Smooth muscle cell (in vitro differentiated cells): ENCODE measurements at regions not wholly inside any gene's neighbourhood (a gene's known extent, or its start where the extent isn't known, plus 50 kb on each side); places are given as distances from the start of the nearest gene placed in this dataset.

ENCODE experiments used
- DNase-seq: peaks from one replicate; lab custom pipeline; 2025; ENCODE audit not compliant: unreplicated experiment; lab: John Stamatoyannopoulos, UW
- H2AFZ ChIP-seq: fragments of 200-600 bp; sonication (generic); 2 replicates; pipeline ENCODE4 v1.6.0; 2016; ENCODE audit warnings: antibody characterized with exemption, low read depth, mild to moderate bottlenecking
- H3F3A ChIP-seq: fragments of 200-600 bp; sonication (generic); 2 replicates; pipeline ENCODE4 v1.6.0; 2017; ENCODE audit warnings: antibody characterized with exemption, low read depth
- H3K27ac ChIP-seq: fragments of 200-600 bp; sonication (generic); 2 replicates; pipeline ENCODE4 v1.5.1; 2016; ENCODE audit warnings: low read depth, mild to moderate bottlenecking
- H3K27me3 ChIP-seq: fragments of 200-600 bp; sonication (generic); 2 replicates; pipeline ENCODE4 v1.6.1; 2016; ENCODE audit warnings: low read depth, mild to moderate bottlenecking
- H3K36me3 ChIP-seq: fragments of 200-600 bp; sonication (generic); 2 replicates; pipeline ENCODE4 v1.5.1; 2016; ENCODE audit warnings: low read depth
- H3K4me1 ChIP-seq: fragments of 200-600 bp; sonication (generic); 2 replicates; pipeline ENCODE4 v1.5.1; 2016; ENCODE audit warnings: low read depth
- H3K4me2 ChIP-seq: fragments of 200-600 bp; sonication (generic); 2 replicates; pipeline ENCODE4 v1.6.0; 2016; ENCODE audit warnings: mild to moderate bottlenecking
- H3K4me3 ChIP-seq: fragments of 200-600 bp; sonication (generic); 2 replicates; pipeline ENCODE4 v1.5.1; 2016; ENCODE audit warnings: mild to moderate bottlenecking
- H3K79me2 ChIP-seq: fragments of 200-600 bp; sonication (generic); 2 replicates; pipeline ENCODE4 v1.6.0; 2016; ENCODE audit warnings: low read depth, mild to moderate bottlenecking
- H3K9ac ChIP-seq: fragments of 200-600 bp; sonication (generic); 2 replicates; pipeline ENCODE4 v1.6.0; 2016; ENCODE audit warnings: low read depth
- H3K9me3 ChIP-seq: fragments of 200-600 bp; sonication (generic); replicated peaks from 2 replicates; pipeline ENCODE4 v1.5.1; 2016; ENCODE audit warnings: low read depth
- H4K20me1 ChIP-seq: fragments of 200-600 bp; sonication (generic); 2 replicates; pipeline ENCODE4 v1.6.0; 2016; ENCODE audit warnings: low read depth
- WGBS: methylation state at CpG from one replicate; pipeline ENCODE4 v1.1.7; 2016; ENCODE audit warnings: low lambda C conversion rate; 5-methylcytosine and 5-hydroxymethylcytosine counted together
- TF ChIP-seq, protein P1 (sequence below): fragments of 200-600 bp; sonication (generic); IDR thresholded peaks from 2 replicates; pipeline ENCODE4 v1.5.1; 2017; ENCODE audit warnings: borderline replicate concordance, mild to moderate bottlenecking, antibody characterized with exemption; ENCODE audit not compliant: insufficient read depth, poor library complexity, severe bottlenecking

DNA sequence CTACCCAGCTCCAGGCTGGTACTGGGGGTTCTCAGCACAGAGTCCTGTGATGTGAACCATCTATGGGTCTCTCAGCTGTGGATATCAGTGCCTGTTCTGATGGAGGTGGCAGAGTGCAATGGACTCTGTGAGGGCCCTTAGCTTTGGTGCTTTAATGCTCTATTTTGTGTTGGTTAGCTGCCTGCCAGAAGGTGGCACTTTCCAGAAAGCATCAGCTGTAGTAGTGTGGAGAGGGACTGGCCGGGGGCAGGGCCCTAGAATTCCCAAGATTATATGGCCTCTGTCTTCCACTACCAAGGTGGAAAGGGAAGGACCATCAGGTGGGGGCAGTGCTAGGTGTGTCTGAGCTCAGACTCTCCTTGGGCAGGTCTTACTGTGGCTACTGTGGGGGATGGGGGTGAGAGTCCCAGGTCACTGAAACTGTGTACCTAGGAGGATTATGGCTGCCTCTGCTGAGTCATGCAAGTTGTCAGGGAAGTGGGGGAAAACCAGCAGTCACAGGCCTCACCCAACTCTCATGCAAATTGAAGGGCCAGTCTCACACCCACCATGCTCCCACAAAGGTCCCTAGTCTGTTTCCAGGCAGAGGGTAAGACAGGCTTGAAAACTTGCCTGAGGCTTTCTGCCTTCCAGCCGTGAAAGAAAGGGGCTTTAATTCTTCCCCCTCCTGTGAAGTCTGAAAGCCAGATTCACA lies 878.1 kb downstream of the C12orf50 start:
- Histone ChIP-seq H2AFZ (peak overlapping the region; percentile 86), H3K79me2 (no peaks in the 10 kb centered on the region), H3K4me3 (no peak overlapping the region), H3K4me2 (peak overlapping the region; percentile 49), H3F3A (peaks cover 13% of the 10 kb centered on the region), H3K27me3 (no peaks in the 10 kb centered on the region), H3K36me3 (no peaks in the 10 kb centered on the region), H3K9me3 (no peaks in the 10 kb centered on the region), H3K27ac (peak overlapping the region; percentile 40), H3K4me1 (no peaks in the 10 kb centered on the region), H4K20me1 (no peaks in the 10 kb centered on the region), H3K9ac (no peak overlapping the region)
- DNase-seq, result no peak
- TF ChIP-seq, protein P1, sequence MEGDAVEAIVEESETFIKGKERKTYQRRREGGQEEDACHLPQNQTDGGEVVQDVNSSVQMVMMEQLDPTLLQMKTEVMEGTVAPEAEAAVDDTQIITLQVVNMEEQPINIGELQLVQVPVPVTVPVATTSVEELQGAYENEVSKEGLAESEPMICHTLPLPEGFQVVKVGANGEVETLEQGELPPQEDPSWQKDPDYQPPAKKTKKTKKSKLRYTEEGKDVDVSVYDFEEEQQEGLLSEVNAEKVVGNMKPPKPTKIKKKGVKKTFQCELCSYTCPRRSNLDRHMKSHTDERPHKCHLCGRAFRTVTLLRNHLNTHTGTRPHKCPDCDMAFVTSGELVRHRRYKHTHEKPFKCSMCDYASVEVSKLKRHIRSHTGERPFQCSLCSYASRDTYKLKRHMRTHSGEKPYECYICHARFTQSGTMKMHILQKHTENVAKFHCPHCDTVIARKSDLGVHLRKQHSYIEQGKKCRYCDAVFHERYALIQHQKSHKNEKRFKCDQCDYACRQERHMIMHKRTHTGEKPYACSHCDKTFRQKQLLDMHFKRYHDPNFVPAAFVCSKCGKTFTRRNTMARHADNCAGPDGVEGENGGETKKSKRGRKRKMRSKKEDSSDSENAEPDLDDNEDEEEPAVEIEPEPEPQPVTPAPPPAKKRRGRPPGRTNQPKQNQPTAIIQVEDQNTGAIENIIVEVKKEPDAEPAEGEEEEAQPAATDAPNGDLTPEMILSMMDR, result no peak
- WGBS, result 67% methylated on average over 2 of the region's 2 CpGs

DNA sequence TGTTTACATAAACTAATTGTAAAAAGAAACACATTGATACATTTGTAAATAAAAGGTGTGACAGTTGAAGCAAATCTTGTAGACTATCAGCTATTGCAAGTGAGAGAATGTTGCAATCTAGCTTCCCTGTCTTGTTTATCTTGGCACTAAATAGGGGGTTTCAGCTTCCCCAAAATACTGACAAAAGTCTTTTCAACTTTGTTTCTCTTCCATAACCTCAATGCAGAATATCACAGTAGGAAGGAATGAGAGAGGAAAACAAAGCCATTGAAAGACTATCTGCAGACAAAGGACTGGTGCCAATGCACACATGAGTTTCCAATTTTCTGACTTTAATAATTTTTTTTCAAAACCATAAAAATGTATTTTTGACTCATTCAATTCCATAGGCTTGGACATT lies 886.2 kb upstream of the MGAT4C start:
- H4K20me1 ChIP-seq, result no peaks in the 10 kb centered on the region
- H3K9ac ChIP-seq, result no peak overlapping the region
- DNase-seq, result no peak
- TF ChIP-seq, protein P1, result no peak
- H3F3A ChIP-seq, result no peaks in the 10 kb centered on the region
- no peaks in the 10 kb centered on the region for H3K9me3 ChIP-seq
- H3K4me1 ChIP-seq, result no peaks in the 10 kb centered on the region
- no peak overlapping the region for H3K27ac ChIP-seq
- no peaks in the 10 kb centered on the region for H3K36me3 ChIP-seq
- H3K4me3 ChIP-seq, result no peak overlapping the region
- no peaks in the 10 kb centered on the region for H3K79me2 ChIP-seq
- H2AFZ ChIP-seq, result no peak overlapping the region
- H3K4me2 ChIP-seq, result no peak overlapping the region
- H3K27me3 ChIP-seq, result no peaks in the 10 kb centered on the region

DNA sequence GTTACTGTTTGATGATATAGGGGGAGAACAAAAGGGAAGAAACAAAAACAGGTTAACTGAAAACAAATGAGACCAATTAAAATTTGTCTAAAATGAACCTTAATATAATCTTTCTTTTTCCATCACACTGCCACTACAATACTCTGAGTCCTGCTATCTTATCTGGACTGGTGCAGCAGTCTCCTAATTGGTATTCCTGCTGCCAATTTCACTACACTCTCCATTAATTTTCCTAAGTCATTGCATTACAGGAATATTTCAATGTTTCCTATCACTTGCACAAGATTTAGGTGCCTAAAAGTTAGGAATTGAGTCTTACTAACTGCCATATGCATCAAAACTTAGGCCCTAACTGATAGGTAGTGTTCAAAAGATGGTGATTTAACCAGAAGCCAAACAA lies 884.9 kb upstream of the MGAT4C start:
- Histone ChIP-seq H3K79me2 (no peaks in the 10 kb centered on the region), H3K4me1 (no peaks in the 10 kb centered on the region), H3K9ac (no peak overlapping the region), H3K36me3 (no peaks in the 10 kb centered on the region), H3K4me3 (no peak overlapping the region), H3K27ac (no peak overlapping the region), H3K27me3 (no peaks in the 10 kb centered on the region), H3K4me2 (no peak overlapping the region), H3F3A (no peaks in the 10 kb centered on the region), H4K20me1 (no peaks in the 10 kb centered on the region), H3K9me3 (no peaks in the 10 kb centered on the region), H2AFZ (no peak overlapping the region)
- TF ChIP-seq, protein P1, result no peak
- DNase-seq, result no peak

DNA sequence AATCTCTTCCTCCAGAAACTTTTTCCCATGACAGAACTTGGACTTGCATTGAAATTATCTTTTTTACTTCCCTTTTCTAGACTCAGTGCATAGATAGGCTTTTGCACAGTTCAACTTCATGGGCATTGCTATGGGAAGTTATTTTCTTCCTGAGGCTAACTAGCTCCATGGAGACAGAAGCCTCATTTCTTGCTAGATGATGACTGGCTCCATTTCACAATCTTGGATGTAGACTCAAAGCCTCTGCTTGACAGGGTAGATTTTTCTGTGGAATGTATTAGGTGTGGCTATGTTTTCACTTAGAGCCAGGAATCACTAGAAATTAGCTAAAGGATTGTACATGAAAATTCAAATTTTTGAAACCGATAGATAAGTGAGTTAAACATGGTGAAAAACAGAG lies 884.1 kb upstream of the MGAT4C start:
- no peaks in the 10 kb centered on the region for H3K79me2 ChIP-seq
- no peaks in the 10 kb centered on the region for H3K4me1 ChIP-seq
- no peaks in the 10 kb centered on the region for H3K9me3 ChIP-seq
- no peaks in the 10 kb centered on the region for H4K20me1 ChIP-seq
- no peaks in the 10 kb centered on the region for H3K27me3 ChIP-seq
- WGBS, result 86% methylated on average over 1 of the region's 1 CpG
- no peak for DNase-seq
- no peak overlapping the region for H3K4me3 ChIP-seq
- no peaks in the 10 kb centered on the region for H3K36me3 ChIP-seq
- H3F3A ChIP-seq, result no peaks in the 10 kb centered on the region
- no peak overlapping the region for H2AFZ ChIP-seq
- TF ChIP-seq, protein P1, result no peak
- no peak overlapping the region for H3K4me2 ChIP-seq
- no peak overlapping the region for H3K27ac ChIP-seq
- H3K9ac ChIP-seq, result no peak overlapping the region
